ENCODE measurements at regions not wholly inside any gene's neighbourhood (a gene's known extent, or its start where the extent isn't known, plus 50 kb on each side); places are given as distances from the start of the nearest gene placed in this dataset.
"Not testable (repeated sequence)": the region's sequence is repeated elsewhere in the genome, so short reads cannot be mapped to it uniquely, and the experiment has no call there.

DNA sequence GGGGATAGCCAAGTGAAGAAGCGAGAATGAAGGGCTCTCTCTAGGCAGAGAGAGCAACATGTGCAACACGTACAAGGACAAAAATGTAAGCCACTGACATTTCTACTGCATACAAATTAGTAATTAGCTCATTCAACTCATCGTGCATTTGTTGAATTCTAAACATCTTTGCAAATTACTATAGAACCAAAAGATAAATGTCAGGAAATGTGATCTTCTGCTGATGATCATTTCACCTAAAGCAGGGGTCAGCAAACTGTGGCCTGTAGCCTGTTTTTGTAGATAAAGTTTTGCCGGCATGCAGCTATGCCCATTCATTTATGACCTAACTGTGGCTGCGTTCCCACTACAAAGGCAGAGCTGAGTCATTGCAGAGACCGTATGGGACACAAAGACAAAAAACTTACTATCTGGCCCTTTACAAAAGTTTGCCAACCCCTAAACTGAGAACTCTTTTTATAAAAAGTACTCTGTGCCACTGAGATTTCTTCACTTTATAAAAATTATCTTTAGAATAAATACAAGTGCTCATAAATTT, 87.7 kb upstream of the NBPF12 start:
- TF ChIP-seq, protein P1, sequence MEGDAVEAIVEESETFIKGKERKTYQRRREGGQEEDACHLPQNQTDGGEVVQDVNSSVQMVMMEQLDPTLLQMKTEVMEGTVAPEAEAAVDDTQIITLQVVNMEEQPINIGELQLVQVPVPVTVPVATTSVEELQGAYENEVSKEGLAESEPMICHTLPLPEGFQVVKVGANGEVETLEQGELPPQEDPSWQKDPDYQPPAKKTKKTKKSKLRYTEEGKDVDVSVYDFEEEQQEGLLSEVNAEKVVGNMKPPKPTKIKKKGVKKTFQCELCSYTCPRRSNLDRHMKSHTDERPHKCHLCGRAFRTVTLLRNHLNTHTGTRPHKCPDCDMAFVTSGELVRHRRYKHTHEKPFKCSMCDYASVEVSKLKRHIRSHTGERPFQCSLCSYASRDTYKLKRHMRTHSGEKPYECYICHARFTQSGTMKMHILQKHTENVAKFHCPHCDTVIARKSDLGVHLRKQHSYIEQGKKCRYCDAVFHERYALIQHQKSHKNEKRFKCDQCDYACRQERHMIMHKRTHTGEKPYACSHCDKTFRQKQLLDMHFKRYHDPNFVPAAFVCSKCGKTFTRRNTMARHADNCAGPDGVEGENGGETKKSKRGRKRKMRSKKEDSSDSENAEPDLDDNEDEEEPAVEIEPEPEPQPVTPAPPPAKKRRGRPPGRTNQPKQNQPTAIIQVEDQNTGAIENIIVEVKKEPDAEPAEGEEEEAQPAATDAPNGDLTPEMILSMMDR (IDR thresholded peaks at IDR 0.05): not testable (repeated sequence)
- TF ChIP-seq POLR2A (IDR thresholded peaks at IDR 0.05): not testable (repeated sequence)
